ENCODE measurements at regions not wholly inside any gene's neighbourhood (a gene's known extent, or its start where the extent isn't known, plus 50 kb on each side); places are given as distances from the start of the nearest gene placed in this dataset.

DNA sequence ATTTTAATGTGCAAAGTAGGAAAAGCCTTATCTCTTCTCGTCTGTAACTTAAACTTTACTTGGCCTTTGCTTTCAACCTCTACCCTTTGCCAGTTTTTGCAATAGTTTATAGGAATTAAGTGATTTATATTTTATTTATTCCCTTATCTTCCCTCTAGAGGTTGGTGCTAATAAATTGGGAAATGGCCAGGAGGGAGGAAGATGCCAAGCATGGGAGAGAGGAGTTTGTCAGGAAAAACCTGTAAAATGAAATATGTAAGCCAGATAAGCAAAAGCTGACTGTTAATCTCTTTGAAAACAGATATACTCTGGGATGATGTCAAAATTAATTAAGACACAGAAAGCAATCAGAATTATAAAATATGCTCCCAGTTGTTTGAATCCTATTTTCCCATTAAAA is 484.5 kb downstream of the NR2F1-AS1 start:
- no peak for DNase-seq

DNA sequence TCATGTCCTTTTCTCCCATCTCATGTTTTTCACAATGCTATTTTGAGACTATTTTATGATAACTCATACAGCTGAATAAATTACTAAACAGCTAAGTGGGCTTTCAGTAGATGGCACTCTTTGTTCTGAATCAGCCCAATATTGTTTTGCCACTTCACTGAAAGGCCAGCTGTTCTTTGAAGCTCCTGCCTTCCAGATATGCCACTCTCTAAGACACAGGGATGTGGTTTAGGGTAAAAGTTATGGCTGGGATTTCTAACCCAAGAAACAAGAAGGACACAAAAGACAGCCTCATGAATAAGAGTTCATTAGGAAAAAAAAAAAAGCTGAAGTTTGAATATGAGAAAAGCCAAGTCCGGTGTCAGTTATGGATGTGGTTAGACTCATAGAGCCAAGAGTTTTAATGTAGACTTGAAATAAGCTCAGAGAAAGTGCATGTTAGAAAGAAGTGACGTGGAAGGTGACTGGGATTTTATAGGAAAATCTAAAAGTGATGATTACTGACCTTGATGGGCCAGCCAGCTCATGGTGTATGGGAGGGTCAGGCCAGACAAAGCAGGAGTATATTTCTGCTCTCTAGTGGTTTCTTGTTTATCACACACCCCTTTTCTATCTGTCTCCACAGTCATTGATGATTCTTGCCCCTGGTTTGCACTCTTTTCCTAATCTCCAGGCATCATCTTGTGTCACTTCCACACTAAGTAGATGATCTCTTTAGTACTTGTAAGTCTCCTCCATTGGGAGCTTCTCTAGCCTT is 488.5 kb downstream of the NR2F1-AS1 start:
- no peak for DNase-seq

DNA sequence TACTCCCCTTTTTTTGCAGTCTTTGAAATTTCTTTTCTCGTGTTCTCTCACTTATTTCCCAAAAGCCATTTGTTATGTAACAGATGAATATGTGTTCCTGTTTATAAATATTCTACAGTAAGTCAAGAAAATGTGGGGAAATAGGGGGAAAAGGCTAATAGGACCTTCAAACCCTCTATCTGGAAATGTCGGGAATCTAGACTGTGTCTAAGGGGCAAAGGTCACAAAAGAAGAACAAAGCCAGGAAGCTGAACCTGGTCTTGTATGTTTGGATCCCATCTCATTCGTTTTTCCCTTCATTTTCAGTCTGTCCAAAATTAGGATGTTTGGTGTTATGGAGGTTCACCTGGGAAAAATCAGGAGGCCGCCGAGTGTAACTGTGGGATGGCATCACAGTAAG is 490.3 kb downstream of the NR2F1-AS1 start:
- DNase-seq = no peak

DNA sequence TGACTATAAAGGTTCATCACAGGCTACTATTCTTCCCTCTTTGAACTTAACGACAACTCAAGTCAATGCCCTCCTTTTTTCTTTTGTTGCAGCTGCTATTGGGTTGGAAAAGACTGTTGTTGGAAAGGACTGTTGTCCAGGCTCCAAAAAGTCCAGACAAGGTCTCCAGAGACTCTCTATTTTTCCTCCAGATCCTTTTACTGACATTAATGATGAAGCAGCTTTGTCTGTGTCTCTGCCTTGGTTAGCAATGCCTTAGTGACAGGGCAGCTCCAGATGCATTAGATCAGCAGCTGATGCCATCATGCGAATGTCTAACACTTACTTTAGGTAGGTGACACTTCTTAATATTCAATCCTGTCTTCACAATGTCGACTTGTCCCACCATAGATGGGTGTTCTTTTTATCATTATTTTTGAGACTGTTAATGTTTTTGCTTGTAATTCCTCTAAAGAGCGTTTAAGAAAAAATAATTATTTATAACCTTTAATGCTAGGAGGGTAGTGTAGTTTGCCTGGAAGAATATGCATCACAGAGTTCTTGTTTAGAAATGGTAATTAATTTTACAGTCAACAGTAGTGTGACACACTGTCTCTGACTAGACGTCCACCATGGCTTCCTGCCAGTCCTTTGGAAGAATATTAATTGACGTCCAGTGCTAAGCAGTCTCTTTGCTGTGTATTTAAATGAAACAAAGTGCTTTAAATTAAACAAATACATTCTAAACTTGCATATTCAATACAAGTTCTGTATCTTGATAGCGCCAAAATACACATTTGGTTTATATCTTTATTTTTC is 492.2 kb downstream of the NR2F1-AS1 start:
- no peak for DNase-seq

DNA sequence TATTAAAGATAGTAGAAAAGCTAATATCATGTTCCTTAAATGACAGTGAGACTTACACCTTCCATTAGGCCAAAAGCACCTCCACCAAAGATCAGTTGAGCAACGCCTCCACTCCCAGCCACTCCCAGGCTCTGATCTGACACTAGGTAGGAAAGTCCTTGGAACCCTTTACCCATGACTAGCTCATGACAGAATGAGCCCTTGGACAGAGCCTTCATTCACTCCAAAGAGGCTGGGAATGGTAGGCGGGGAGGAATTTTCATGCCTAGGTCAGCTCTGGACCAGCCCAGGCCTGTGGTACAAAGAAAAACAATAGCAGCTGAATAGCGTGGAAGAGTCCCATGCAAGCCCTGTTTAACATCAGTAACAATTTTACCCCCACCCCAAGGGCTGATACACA is 493.7 kb downstream of the NR2F1-AS1 start:
- no peak for DNase-seq

DNA sequence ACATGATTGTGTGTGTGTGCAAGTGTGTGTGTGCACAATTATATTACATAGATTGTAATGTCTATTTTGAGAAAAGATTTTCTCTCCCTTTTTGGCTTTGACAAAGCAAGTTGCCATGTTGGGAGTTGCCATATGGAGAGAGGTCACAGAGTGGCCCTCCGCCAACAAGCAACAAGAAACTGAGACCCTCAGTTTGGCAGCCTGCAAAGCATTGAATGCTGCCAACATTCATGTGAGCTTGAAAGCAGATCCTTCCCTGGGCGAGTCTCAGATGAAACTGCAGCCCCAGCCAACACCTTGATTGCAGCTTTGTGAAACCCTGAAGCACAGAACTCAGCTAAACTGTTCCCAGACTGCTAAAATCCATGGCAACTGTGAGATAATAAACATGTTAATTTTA is 498.0 kb downstream of the NR2F1-AS1 start:
- no peak for DNase-seq

DNA sequence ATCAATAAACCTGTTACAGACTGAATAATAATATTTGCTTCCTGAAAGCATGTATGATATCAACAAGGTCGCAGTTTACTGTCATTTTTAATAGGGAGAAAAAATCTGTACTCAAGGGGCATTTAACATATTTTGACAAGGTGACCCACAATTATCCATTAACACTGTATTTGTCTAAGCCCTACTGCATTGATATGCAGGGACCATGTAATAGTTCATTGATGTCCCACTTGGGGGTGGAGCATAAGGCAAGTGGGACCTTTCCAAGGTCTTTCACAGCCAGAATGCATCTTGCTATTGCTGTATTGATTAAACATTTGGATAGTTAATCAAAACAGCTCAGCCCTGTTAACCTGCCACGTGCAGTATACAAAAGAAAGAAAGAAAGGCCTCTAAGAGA is 502.0 kb downstream of the NR2F1-AS1 start:
- no peak for DNase-seq

DNA sequence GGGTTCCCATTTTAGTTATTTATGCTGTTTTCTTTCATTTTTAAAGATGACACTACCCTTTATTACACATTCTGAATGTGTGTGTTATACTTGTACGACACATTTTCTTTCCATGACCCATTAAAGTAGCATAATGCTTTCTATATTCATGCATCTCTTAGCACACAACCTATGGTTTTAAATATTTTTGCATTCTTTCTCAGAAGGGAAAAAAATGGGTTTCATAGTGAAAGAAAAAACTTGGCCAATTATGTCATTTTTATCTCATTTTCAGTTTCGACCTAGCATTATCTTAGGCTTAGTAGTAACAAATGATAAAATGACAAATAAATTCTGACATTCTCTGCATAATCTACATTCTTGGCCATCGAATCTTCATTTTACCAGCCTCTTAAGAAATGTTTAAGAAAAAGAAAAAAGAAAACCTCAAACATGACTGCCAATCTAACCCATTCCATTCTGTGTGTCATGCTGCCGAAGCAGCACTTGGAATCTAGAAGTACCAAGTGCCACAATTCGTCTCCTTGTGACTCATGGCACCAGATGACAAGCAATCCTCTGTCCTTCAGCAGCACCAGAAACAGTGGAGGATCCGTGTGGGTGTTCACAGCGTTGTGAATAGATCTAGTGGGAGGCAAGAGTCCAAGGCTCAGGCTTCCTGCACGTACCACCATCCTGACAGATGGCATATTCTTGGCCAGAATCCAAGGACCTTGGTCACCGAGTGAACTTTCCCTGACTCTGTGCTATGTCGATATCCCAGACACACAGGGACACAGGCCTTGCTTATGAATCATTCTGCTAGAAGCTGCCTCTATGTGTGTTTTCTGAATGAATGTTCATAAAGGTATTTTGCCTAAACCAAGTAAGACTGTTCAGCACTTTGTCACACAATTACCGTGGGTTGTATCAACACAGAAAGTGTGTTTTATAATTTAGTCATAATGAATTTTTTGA is 502.7 kb downstream of the NR2F1-AS1 start:
- DNase-seq = peak; percentile 27

DNA sequence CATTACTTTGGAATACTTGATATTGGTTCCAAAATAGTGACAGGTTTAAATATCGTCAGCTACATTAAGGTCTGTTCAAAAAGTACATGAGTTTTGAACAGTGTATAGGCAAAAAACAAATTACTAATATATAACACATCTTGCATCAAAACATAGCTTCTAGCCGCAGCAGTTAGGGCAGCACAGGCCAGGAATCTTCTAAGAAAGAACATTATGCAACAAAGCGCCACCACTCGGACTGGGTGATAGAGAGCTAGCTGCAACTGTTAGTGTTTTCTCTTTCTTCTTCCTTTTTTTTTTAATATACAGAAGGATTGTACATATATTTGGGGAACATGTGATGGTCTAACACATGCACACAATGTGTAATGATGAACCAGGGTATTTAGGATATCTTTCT is 504.5 kb downstream of the NR2F1-AS1 start:
- no peak for DNase-seq

DNA sequence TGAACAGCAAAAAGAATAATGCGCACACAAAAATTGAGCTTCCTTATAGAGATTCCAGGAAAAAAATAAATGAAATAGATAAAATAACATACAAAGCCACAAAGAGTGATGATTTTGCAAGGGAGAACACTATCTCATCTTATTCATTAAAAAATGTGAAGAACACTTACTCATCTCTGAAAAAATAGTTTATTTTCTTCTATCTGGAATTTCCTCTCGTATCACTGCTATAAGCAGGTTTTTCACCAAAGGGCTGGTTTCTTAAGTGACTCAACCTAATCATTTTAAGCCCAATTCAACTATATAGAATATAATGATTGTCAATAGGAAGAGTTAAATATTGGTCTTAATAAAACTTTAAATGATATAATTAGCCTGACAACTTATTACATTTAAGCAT is 504.9 kb downstream of the NR2F1-AS1 start:
- no peak for DNase-seq

DNA sequence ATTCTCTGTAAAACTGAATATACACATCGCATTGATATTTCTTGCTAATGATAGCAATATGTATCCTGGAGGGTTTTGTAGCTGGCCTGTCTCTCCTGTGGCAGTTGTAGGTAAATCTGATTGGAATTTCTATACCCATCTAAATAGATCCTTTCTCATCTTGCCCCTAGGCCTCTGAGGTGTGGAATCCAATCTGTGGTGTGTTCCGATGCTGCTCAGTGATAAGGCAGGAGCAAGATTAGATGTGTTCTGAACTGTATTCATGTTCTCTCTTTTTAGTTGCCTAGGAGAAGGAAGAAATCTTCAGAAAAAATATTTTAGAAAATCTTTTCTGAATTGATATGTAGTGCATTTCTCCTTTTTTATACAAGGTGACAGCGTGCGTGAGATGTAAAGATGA is 507.5 kb downstream of the NR2F1-AS1 start:
- no peak for DNase-seq

DNA sequence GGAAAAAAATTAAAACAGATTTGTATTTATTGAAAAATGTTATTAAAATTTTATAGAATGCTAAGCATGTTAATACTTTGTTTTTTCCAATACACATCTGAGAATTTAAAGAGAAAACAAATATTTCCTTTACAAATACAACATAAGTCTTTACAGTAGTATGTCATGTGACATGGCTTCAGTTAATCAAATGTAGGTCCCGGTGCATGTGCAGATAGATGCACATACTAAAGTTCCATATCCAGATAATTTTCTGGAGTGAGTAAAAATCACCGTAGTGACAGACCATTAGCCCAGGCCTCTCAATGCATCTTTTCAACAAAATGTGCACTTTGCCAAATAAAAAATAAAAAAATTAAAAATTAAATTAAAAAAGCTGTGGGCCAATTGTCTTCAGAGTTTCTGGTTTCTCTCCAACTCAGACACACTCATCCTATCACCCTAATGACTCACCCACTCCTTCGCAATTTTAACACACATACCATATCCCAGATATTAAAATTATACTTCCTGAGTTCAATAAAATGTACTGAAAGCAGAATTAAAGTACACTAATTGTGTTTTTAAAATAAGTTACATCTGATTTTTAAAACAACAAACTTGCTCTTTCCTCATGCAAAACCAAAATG is 508.1 kb downstream of the NR2F1-AS1 start:
- no peak for DNase-seq

DNA sequence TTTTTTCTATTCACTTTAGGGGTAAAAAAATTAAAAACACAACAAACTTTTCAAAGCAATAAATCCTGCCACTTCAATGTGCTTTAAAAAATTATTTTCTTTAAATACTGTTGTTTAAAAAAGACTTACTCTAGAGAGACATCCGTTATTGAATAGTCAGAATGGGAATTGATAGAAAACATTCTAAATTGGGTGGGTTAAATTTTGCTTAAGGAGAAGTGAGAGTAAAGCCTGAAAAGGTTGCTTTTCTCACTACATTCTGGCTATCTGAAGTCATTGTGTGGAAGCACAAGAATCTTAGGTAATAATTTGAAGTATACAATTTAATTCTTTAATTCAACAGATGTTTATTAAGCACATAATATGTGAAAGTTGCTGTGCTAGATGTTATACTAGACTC is 509.3 kb downstream of the NR2F1-AS1 start:
- no peak for DNase-seq

DNA sequence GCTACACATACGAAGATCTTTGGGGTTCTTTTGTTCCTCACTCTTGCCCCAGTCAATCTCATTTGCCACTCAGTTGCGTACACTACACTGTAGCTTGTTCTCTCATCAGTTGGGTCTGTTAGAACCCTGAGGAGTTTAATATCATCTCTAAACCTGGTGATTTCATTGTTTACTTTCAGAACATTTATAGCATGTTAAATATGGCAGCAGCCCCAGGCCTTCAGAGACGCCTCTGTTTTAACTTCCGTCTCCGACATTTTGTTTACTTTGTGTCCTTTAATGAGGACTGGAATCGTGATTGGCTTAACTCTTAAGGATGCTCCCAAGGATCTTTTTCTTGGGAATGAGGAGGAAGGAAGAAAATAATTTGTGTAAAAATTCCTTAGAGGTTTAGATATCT is 510.1 kb downstream of the NR2F1-AS1 start:
- DNase-seq = no peak

DNA sequence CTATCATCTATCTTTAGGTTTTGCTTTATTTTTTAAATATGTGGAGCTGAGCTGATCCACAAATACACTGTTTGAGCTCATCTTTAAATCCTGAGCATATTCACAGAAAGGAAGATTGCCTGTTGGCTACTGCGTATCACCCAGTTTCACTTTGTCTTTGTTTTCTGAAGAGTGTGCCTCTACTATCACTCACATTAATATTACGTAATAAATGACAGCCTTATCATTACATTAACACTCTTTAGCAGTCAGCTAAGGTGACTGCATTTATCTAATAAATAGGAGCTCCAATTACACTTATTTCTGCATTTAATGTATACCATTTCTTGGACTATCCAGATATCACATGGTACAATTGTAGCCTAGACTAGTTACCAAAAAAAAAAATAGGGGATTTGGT is 511.7 kb downstream of the NR2F1-AS1 start:
- DNase-seq = no peak

DNA sequence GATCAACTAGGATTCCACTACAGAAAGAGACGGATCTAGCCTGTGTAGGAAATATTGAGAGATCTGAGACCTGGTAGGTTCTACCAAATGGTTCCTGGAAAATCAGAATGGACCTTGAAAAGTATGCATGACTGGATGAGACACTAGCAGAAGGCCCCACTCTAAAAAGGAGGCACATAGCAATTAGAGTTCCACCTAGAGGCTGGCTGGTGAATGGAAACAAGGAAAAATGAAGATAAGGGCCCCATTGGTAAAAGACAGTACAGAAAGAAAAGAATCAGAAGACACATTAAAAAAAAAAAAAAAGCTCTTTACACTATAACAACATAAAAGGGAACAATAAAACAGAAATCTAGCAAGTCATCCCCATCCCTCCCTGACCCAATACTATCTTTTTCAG is 518.5 kb downstream of the NR2F1-AS1 start:
- DNase-seq = no peak

DNA sequence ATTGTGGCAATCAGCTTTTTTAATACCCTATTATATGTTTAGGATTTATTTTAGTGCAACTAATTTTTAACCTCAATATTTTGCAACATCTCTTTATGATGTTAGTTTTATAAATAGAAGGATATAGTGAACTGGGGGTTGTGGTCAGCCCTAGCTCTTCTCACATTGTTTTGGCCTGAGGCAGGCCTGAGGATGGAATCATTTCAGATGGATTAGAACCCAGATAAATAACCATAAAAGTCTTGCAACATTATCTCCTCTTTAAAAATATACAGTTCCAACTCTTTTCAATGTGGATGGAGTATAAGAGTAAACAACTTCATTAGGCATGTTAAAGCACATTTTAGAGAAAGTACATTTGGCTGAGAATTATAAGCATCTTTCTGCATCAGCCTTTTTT is 522.7 kb downstream of the NR2F1-AS1 start:
- peak; percentile 1 for DNase-seq

DNA sequence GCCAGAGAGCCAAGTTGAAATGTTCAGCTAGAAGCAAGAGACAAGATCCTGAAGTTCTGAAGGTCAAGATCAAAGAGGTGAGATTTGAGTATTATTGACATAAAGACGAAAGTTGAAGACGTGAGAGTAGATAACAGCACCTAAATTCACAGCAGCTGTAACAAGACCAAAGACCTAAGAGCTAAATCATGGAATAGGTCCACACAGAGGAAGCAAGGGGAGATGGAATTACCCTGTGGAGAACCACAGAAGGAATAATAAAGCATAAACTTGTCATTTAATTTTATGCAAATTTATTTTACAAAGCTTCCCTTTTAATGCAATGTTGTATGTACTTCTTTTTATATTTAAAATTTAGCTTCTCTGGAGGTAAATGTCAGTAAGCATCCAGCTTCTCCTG is 523.7 kb downstream of the NR2F1-AS1 start:
- no peak for DNase-seq

DNA sequence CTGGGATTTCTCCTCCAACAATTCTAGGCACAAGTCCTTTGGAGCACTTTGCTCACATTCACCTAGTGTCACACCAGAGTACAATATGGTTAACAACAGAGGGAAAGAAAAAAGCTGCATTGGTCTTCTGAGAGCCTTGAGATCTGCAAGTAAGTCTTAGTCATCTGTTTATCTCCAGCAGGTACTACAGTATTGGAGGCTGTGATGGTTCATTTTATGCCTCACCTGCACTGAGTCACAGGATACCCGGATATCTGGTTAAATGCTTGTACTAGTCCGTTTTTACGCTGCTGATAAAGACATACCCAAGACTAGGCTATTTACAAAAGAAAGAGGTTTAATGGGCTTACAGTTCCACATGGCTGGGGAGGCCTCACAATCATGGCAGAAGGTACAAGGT is 525.0 kb downstream of the NR2F1-AS1 start:
- no peak for DNase-seq

DNA sequence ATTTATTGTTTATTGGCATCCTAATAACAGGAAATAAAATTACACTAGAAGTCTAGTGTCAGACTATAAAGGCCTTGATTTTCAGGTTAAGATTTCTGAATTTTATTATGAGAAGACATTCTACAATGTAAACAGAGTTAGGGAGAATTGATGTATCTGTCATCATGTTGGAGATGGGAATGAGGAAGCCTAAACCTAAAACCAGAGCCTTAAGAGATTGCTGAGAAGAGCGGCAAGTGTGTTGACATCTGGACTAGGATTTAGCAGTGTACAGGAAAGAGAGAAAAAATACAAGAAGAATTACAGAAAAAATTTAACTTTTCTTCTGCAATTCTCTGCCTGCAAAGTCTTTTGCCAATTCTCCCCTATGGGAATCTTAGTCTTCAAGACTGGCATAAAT is 525.5 kb downstream of the NR2F1-AS1 start:
- peak; percentile 6 for DNase-seq

DNA sequence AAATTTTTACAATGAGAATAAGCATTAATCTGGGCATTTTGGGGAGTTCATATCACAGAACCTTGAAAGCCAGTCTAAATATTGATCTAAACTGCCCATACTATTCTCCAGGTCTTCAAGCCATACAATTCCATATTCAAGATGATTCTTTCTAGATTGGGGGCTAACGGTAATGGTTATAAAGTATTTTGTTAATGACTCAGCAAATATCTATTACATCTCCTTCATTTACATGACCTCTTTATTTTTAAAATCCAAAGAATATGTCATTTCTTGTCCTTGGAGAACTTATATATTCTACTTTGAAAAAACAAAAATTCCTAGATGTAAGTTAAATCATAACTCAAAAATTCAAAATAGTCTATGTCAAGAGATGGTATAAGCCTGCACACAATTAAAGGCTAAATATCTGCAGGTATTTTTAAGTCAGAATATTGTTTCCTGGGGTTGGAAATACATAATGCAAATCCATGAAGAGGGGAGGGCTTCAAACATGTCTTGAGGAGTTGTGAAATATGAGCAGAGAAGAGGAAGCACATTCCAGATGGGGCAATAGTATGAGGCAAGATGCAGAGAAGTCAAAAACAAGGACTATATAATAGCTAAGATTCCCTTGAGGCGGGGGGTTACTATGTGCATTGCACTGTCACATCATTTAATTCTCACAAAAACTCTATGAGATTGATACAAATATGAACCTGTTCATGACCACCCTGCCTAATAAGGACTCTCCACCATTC is 526.4 kb downstream of the NR2F1-AS1 start:
- peak; percentile 78 for DNase-seq

DNA sequence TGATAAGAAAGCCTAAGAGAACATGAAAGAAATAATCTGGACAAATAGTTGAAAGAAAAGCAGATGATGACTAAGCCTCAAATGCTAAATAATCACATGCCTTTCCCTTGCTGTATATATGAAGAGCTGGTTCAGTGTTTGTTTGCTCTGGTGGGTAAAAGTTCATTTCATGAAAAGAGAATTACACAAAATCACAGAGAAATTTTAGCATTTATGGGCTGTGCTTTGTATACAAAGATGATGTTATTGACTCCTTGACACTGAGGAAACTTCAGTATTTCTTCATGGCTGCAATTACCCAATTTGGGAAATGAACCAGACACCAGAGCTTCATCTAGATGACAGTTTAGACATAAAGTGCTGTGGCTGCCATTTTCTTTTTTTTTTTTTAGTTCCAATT is 527.2 kb downstream of the NR2F1-AS1 start:
- DNase-seq = no peak

All from MV-4-11 (cell line).